ENCODE measurements at regions not wholly inside any gene's neighbourhood (a gene's known extent, or its start where the extent isn't known, plus 50 kb on each side); places are given as distances from the start of the nearest gene placed in this dataset.

- DNase-seq (ENCODE audit: low read depth, low spot score): no peak
- Histone ChIP-seq H2AFZ (ENCODE audit: control insufficient read depth, low read length) (no peak overlapping the region), H4K20me1 (ENCODE audit: control insufficient read depth, extremely low read depth, insufficient read depth, low read length) (no peaks in the 10 kb centered on the region), H3K36me3 (ENCODE audit: control insufficient read depth in 2 of 2, extremely low read depth in 1 of 2, insufficient read depth in 2 of 2, low read length in 2 of 2) (no peaks in the 10 kb centered on the region), H3K4me1 (ENCODE audit: control insufficient read depth, extremely low read depth, insufficient read depth, low read length) (no peaks in the 10 kb centered on the region), H3K79me2 (ENCODE audit: control insufficient read depth, insufficient read depth, low read length) (no peaks in the 10 kb centered on the region), H3K9ac (ENCODE audit: control insufficient read depth, extremely low read depth, insufficient read depth, low read length) (no peak overlapping the region), H3K9me1 (ENCODE audit: control insufficient read depth, extremely low read depth, insufficient read depth, low read length) (no peaks in the 10 kb centered on the region), H3K9me3 (ENCODE audit: control insufficient read depth, low read depth, low read length) (no peaks in the 10 kb centered on the region), H3K27me3 (ENCODE audit: control insufficient read depth, extremely low read depth, insufficient read depth, low read length) (no peaks in the 10 kb centered on the region), H3K4me2 (ENCODE audit: control insufficient read depth, extremely low read depth, insufficient read depth, low read depth, low read length) (no peak overlapping the region), H3K27ac (ENCODE audit: control insufficient read depth, insufficient read depth, low read length) (no peak overlapping the region), H3K4me3 (ENCODE audit: control insufficient read depth in 2 of 3, extremely low read depth in 1 of 3, insufficient read depth in 2 of 3, low read depth in 1 of 3, low read length in 3 of 3) (no peak overlapping the region)
- no peak for FAIRE-seq
- dilution Hi-C loops (cut with MboI; ENCODE audit: extremely low pct_ligation_motif_present, low sequenced_read_pairs): no loop called here
- TF ChIP-seq CTCF (optimal IDR thresholded peaks at IDR 0.05 in 1 of 3, IDR thresholded peaks at IDR 0.05 in 1 of 3, conservative IDR thresholded peaks at IDR 0.05 in 1 of 3; ENCODE audit: extremely low read depth in 1 of 3, insufficient read depth in 2 of 3, low read length in 3 of 3) (no peak), EZH2 (IDR thresholded peaks at IDR 0.05; ENCODE audit: low read length) (no peak)
Observed at GRCh38 chr13:99624936-99625540, 123.8 kb downstream of the TM9SF2 start.

- TF ChIP-seq CTCF (optimal IDR thresholded peaks at IDR 0.05 in 1 of 3, IDR thresholded peaks at IDR 0.05 in 1 of 3, conservative IDR thresholded peaks at IDR 0.05 in 1 of 3; ENCODE audit: extremely low read depth in 1 of 3, insufficient read depth in 2 of 3, low read length in 3 of 3) (no peak), EZH2 (IDR thresholded peaks at IDR 0.05; ENCODE audit: low read length) (no peak)
- H3K9me3 ChIP-seq (ENCODE audit: control insufficient read depth, low read depth, low read length): no peaks in the 10 kb centered on the region
- no peak overlapping the region for H3K9ac ChIP-seq (ENCODE audit: control insufficient read depth, extremely low read depth, insufficient read depth, low read length)
- dilution Hi-C loops (cut with MboI; ENCODE audit: extremely low pct_ligation_motif_present, low sequenced_read_pairs): no loop called here
- H3K27ac ChIP-seq (ENCODE audit: control insufficient read depth, insufficient read depth, low read length): no peak overlapping the region
- no peaks in the 10 kb centered on the region for H3K9me1 ChIP-seq (ENCODE audit: control insufficient read depth, extremely low read depth, insufficient read depth, low read length)
- no peaks in the 10 kb centered on the region for H3K36me3 ChIP-seq (ENCODE audit: control insufficient read depth in 2 of 2, extremely low read depth in 1 of 2, insufficient read depth in 2 of 2, low read length in 2 of 2)
- no peaks in the 10 kb centered on the region for H4K20me1 ChIP-seq (ENCODE audit: control insufficient read depth, extremely low read depth, insufficient read depth, low read length)
- DNase-seq (ENCODE audit: low read depth, low spot score) (no peak), FAIRE-seq (no peak)
- H3K4me3 ChIP-seq (ENCODE audit: control insufficient read depth in 2 of 3, extremely low read depth in 1 of 3, insufficient read depth in 2 of 3, low read depth in 1 of 3, low read length in 3 of 3): no peak overlapping the region
- no peaks in the 10 kb centered on the region for H3K27me3 ChIP-seq (ENCODE audit: control insufficient read depth, extremely low read depth, insufficient read depth, low read length)
- H2AFZ ChIP-seq (ENCODE audit: control insufficient read depth, low read length): no peak overlapping the region
- no peaks in the 10 kb centered on the region for H3K79me2 ChIP-seq (ENCODE audit: control insufficient read depth, insufficient read depth, low read length)
- no peaks in the 10 kb centered on the region for H3K4me1 ChIP-seq (ENCODE audit: control insufficient read depth, extremely low read depth, insufficient read depth, low read length)
- no peak overlapping the region for H3K4me2 ChIP-seq (ENCODE audit: control insufficient read depth, extremely low read depth, insufficient read depth, low read depth, low read length)
Observed at GRCh38 chr13:99620806-99621205, 119.5 kb downstream of the TM9SF2 start.
